Muscle of back (tissue), 3 donors: ENCODE measurements at regions not wholly inside any gene's neighbourhood (a gene's known extent, or its start where the extent isn't known, plus 50 kb on each side); places are given as distances from the start of the nearest gene placed in this dataset.
"Not testable (repeated sequence)": the region's sequence is repeated elsewhere in the genome, so short reads cannot be mapped to it uniquely, and the experiment has no call there.

Experiments
- DNase-seq, 3 donors: peaks; one replicate each; pipeline versions ENCODE4 v3.0.0 to v3.0.0-alpha.2; 2013

DNA sequence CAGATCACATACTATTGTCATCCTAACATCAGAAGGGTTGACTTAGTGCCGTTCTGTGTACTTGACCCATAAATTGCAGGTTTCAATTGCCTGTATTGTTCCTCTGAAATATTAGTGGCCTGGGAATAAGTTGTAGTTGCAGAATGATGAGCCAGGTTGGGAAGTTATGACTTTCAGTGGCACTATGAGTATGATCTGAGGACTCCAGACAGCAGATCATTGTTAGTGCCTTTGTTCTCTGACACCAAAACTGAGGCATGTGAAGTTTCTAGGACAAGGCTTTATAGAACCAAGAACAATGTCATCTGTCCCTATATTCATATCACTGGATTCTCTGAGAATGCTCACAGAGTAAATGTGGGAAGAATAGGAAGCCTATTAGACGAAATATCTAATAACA lies 403.7 kb downstream of the STK39 start:
- DNase-seq, result no peak

DNA sequence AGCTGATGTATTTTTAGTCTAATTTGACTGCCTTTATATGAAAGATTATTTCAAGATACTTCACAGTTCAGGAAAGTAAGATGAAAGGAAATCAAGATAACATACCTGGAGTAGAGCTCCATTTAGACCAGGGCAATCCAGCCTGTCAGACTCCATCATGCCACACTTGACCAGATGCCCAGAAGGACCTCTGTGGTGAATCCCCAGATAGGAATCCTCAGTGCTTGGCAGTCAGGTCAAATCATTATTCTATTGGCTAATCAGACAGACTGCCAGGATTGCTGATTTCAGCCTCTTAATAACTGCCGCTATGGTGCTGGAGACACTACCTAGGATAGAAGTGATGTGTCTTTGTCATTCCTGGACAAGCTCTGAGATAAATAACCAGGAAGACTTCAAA lies 404.2 kb downstream of the STK39 start:
- DNase-seq, result no peak

DNA sequence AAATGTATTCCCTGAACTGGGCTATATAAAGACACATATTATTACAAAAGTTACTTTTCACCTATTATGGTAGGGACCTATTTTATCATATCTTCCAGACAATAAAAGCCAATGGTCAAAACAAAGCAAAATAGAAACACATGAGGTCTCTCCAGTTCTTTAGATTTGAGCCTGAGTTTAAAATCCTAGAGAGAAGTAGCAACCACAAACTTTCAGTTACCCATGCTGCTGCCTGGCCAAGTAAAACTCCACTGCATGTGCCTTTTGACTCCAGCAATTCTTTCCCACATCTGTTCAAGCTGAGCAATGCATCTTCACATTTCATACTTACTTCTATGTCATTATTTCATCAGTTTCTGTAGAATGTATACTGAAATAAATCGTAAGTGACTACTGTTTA lies 405.3 kb downstream of the STK39 start:
- no peak for DNase-seq

DNA sequence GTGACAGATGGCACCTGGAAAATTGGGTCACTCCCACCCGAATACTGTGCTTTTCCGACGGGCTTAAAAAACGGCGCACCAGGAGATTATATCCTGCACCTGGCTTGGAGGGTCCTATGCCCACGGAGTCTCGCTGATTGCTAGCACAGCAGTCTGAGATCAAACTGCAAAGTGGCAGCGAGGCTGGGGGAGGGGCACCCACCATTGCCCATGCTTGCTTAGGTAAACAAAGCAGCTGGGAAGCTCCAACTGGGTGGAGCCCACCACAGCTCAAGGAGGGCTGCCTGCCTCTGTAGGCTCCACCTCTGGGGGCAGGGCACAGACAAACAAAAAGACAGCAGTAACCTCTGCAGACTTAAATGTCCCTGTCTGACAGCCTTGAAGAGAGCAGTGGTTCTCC lies 412.1 kb downstream of the STK39 start:
- DNase-seq, result not testable (repeated sequence)

DNA sequence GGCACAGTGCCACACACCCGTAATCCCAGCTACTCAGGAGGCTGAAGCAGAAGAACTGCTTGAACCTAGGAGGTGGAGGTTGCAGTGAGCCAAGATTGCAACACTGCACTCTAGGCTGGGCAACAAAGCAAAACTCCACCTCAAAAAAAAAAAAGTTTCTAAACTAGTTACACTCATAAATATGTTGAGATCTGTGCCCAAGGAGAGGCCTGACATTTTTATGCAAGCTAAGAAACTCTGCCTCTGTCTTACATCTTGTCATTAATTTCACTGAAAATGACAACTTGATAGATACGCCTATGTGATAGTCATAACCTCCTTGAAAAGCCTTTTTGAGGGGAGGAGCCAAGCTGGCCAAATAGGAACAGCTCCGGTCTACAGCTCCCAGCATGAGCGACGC lies 412.7 kb downstream of the STK39 start:
- no peak for DNase-seq

DNA sequence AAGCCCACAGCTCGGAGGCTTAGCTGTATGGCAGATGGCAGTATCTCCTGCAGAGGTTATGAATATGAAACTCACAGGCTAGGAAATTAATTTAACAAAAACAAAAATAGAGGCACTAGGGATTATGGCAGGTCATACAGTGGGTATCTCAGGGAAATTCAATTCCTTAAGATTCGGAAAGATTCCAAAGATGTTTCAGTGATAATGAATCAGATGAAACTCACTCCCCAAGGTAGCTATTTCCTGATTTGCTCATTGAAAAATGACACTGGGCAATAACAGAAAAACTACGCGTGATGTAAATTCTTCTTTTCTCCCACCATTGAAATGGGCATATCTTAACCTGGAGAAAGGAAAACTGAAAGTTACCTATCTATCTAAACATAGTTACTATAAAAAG lies 414.1 kb downstream of the STK39 start:
- DNase-seq, result no peak

DNA sequence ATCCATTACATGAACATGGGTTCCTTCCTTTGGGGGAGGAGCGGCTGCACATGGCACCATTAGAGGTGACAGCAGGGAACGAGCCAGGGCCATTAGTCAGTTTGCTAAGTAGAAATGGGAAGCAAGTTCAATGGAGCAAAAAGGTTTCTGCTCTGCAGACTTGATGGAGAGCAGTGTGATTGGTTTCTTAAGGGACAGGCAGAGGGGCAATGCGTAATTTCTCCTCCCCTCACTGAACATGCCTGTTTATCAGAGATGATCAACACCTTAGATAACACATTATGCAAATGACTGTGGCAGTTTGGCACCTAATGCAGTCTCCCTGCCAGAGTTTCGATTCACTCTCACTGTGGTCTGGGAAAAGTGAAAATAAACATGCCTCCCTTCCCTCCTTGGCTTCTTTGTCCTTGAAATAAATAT lies 414.5 kb downstream of the STK39 start:
- no peak for DNase-seq

DNA sequence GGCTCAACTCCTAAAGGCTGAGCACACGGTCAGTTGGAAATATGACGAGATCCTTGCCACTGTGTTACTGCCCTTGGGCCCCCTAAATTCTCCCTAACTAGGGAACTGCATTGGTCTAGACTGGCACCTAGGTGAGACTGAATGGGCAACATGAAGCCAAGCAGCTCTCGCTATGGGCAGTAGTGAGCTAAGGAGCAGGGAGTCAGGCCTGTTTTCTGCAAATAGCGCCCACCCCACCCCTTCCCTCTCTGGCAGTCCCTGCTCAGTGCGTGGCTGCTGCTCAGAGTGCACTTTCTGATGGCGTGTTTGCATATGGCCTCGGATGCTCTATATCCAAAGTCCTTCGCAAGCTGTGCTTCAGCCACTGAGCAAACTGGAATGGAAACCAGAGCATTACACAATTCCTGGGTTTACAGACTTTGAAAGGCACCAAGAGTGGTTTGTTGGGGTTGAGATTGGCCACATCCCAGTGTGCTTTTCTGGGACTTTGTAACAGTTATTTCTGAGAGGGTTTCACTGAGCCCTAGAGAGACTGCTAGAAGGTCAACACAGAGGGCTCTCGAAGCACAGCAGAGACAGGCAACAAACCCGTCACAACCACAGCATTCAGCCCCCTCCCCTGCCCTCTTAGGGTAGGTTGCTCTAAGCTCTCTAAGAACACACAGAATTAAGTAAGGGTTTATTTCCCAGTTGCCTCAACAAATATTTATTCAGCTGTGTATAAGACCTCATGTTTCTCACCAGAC lies 419.9 kb downstream of the STK39 start:
- no peak for DNase-seq

DNA sequence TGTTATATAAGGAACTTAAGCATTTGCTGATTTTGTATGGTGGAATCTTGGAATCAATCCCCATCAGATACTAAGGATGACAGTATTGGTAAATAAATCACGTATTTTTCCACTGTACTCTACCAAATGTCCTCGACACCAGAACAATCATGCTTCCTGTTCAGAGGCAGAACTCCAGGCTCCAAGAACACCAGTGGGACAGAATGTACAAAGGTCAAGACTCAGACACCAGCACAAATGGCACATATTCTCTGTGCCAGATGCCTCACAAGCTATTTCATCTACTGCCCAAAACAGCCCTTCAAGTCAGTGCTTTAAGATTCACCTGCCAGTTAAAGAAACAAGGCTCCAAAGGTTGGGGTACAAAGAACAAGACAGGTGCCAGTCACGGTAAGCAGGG lies 420.5 kb downstream of the STK39 start:
- no peak for DNase-seq

DNA sequence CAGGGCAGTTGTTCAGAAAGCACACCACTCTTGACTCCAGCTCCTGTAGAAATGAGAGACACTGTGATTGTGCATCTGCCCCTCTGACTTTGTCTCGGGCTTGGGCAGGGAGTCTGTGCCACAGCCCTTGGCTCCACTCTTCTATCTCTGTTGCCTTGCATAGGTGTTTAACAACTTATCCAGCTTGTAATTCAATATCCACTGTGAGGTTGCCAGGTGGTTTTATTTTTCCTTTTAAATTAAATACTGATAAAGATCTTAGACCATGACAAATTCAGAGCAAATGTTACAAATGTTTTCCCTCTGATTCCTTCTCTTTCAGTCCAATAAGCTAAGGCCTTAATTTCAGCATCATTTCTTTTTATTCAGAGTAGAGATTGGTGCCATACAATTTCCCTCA lies 421.7 kb downstream of the STK39 start:
- no peak for DNase-seq

DNA sequence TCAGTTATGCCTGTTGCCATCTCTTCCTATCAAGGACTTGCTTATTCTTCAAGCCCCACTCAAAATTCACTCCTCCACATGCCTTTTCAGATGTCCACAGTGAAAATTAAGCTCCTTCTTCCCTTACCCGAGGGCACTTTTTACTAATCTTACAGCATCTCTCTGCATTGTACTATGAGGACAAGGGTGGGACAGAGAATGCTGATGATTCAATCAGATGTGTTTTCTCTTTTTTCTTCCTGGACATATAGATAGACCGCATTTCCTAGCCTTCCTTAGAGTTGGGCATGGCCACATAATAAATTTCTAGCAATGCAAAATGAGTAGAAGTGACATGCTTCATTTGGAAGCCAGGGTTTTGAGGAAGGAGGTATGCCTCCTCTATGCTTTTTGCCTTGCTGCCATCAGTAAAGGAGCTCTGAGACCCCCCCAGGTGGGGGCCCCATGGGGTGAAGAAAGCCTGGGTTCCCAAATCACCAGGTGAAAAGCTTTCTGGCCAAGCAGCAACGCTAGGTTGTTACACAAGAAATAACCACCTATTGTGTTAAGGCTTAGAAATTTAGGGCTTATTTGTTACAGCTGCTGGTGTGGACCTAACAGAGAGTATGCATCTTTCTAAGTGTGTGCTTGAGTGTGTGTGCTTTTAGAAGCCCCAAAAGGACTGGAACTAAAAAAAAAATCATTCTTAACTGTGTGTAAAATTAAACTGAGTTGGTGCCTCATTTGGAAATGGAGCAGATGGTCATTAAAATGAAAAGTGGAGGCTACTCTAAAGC lies 424.5 kb downstream of the STK39 start:
- no peak for DNase-seq

DNA sequence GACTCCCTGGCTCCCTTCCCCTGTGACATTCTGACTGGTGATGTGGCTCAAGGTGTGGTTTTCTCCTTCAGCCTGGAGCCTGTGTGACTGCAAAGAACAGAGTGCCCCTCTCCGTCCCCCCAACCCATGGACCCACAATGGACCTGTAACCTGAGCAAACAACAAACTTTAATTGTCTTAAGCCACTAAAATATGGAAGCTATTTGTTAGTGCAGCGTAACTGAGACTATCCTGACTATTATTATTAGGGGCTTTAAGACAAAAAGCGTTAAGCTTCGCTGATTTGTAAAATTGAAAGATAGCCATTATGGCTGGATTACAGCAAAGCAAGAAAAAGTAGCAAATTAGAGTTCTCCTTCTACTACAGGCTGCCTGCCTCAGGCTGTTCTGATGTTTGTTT lies 426.9 kb downstream of the STK39 start:
- no peak for DNase-seq

DNA sequence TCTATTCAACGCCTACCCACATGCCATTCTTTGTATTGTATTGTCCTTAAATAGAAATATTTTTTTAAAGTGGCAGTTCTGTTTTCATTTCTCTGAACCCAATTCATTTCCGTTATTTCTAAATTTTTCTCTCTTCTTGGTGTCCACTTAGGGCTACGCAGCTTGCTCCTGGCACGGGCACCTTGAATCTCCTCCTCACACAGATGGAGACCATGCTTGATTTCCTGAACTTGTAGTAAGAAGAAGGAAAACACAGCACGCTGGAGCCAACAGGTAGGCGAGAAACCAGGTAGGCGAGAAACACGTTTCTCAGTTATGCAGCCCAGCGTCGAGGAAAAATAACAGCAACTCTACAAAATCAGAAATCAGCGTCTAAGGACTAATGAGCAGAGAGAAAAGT lies 428.9 kb downstream of the STK39 start:
- DNase-seq, result no peak

DNA sequence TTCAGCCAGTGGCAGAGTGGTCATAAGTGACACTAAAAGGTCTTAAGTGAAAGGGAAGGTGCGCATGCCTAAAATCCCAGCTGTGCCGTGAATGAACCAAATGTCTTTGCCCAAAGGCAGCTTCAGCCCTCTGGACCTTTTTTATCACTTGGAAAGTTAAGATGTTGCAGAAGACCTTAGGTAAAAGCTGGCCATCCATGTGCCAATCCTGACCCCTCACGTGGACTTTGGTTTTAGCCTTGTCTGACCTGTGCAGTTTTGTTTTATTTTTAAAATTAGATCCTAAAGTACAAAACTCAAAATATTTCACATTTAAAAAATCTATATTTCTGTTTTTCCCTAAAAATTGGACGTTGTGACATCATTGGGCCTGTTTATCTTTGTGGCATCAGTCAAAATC lies 429.5 kb downstream of the STK39 start:
- no peak for DNase-seq

DNA sequence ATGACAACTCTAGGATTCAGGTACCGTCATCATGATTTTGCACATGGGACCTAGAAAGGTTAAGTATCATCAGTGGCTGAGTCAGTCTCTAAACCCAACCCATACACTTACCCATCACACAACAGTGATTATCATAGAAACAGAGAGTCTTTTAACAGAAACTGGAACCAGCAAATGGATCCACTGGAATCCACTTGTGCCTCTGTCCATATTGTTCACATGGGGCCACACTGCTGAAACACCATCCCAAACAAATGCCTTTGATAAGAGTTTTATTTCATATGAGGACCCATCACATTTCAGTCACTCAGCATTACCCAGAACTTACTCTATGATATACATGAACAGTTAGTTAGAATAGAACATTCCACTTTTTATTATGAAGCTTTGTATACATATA lies 430.0 kb downstream of the STK39 start:
- no peak for DNase-seq

DNA sequence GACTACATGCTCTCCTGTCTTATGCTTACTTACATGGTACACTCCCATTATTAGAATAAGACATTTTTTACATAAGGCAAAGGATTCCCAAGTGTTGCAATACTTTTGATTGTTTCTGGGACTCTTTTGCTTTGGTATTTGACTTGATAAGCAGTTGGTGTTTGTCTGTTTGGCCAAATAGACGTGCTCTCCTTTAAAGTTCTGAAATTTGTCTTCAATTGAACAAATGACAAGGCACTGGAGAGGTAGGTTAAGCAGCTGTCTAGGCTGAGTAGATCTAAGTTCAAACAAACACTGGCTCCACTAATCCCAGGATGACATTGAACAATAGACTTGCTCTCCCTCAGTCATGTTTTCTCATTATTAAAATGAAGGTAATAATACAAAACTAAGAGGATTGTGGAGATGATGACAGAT lies 430.5 kb downstream of the STK39 start:
- DNase-seq, result no peak

DNA sequence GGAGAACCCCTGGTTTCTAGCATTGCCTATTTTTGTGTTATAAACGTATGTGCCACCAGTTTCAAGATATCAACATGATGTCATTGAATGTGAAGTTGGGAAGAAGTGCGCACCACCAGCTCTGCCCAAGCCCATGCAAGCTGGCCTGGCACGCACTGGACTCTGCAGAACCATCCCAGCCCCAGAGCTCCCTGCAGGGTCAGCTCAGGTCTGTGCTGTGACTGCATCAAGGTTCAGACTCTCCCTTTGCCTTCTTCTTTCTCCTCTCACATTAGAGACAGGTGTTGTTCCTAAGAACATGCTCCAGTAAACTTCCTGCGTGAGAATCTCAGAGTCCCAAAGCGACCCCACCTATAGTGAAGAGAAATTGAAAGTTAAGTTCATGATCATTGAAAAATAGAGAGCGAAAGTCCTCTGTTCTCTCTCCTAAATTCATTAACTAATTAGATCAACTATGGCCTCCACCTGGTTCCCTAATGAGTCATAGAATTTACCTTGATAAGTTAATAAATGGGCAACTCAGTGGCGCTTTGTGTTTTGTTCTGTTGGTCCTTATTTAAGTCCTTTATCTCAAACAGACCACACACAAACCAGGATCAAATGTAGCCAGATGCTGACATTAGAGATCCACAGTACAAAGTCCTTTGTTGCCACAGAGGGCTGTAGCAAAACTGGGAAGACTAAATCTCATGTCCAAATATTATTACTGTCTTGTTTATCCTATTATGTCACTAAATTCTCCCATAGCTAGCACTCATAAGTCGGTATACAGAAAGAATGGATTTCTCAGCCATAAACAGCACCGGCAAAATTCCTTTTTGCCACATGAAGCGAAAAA lies 432.3 kb downstream of the STK39 start:
- DNase-seq, result no peak

DNA sequence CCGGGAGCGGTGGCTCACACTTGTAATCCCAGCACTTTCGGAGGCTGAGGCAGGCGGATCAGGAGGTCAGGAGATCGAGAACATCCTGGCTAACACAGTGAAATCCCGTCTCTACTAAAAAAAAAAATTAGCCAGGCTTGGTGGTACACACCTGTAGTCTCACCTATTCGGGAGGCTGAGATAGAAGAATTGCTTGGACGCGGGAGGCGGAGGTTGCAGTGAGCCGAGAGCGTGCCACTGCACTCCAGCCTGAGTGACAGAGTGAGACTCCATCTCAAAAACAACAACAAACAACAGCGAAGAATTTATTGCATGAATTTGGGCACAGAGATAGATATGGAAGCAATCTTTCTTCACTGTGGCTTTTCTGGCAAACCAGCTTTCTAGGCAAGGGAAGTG lies 432.9 kb downstream of the STK39 start:
- DNase-seq, result not testable (repeated sequence)

DNA sequence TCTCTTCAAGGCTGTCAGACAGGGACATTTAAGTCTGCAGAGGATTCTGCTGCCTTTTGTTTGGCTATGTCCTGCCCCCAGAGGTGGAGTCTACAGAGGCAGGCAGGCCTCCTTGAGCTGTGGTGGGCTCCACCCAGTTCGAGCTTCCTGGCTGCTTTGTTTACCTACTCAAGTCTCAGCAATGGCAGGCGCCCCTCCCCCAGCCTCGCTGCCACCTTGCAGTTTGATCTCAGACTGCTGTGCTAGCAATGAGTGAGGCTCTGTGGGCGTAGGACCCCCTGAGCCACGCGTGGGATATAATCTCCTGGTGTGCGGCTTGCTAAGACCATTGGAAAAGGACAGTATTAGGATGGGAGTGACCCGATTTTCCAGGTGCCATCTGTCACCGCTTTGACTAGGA lies 437.6 kb downstream of the STK39 start:
- not testable (repeated sequence) for DNase-seq

DNA sequence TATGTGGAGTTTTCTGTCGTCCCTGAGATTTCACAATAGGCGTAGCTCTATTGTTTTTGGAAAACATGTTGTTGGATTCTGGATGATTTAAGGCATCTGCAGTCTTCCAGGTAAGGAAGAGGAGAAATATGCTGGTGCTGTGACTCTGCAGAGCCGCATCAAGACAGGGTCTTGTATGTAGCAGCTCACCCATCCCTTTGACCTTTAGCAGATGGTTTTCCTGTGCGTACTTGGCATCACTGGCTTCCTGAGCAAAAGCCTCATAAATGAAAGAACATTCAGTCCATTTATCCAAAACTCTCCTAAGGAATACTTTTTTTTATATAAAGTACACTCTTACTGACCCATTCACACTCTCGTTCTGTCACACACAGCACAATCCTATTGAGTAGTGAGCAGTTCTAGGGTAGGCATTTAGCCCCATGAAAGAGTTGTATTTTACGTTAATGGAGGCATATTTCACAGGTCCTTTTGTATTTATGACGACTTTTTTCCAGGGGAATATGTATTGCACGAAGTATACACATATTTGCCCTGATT lies 443.9 kb downstream of the STK39 start:
- no peak for DNase-seq

DNA sequence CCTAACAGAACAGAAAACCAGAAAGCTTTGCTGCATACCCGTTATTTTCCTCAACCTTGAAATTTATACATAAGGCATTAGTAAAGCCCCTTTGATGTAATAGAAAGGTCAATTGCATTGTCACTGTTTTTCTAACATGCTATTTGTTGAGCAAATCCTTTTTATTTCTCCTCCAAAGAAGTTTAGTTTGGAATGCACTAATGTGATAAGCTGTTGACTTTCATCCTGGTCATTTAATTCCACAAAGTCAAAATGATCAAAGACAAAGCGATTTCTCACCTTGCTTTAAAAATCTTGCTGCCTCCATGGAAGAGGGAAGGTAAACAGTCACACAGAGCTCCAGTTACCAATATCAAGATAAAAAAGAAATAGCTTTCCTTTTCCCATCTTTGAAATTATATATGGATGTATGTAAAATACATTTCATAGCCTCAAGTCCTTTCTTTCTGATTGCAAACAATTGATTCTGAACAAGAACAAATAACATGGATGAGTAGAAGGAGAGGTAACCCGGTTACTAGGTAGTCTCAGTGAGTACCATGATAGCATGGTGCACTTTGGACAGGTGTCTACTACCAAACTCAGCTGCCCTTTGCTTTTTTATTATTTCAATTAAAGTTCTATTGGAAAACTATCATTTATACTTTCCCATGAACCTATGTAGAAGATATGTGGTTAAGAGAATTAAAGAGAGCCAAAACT lies 452.7 kb downstream of the STK39 start:
- DNase-seq, result no peak

DNA sequence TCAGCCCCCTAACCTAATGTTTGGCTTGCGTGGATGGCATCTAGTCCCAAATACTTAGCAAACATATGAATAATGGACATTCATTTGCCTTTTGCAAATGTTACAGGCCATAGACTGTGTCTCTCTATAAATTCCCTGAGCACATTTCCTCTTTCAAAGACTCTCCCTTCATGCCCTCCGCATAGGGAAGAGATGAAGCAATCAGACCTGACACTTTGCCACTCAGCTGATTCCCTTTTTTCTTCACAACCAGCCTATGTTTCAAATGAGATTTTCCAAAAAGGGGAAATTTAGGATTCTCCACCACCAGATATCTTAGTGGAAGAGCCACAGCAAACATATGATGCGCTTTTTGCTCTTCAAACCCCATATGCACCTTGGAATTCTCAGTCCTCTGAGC lies 453.7 kb downstream of the STK39 start:
- DNase-seq, result no peak
